Heart right ventricle (tissue), 16 donors: ENCODE measurements at regions not wholly inside any gene's neighbourhood (a gene's known extent, or its start where the extent isn't known, plus 50 kb on each side); places are given as distances from the start of the nearest gene placed in this dataset.

Experiments
- ATAC-seq, 8 donors: fragments of 200-7000 bp; cut with Tn5 transposase; one replicate each; pipeline ENCODE4 v1.9.1; 2020; ENCODE audit warnings: mild to moderate bottlenecking in 8 of 8, moderate library complexity in 8 of 8, moderate number of reproducible peaks in 1 of 8
- DNase-seq, 2 donors: peaks; one replicate each; pipeline ENCODE4 v3.0.0-alpha.2; 2020
- H3K27ac ChIP-seq, 10 donors: fragments of 200-600 bp; sonication (generic) in 2 of 10; one replicate each; pipeline versions ENCODE4 v1.5.0 to v1.8.0; 2020 to 2022; ENCODE audit warnings: mild to moderate bottlenecking in 3 of 10
- H3K27me3 ChIP-seq, 7 donors: fragments of 200-600 bp; one replicate each; pipeline ENCODE4 v1.8.0; 2021 to 2022; ENCODE audit warnings: mild to moderate bottlenecking in 2 of 7
- H3K36me3 ChIP-seq, 9 donors: fragments of 200-600 bp; sonication (generic) in 1 of 9; one replicate each; pipeline versions ENCODE4 v1.5.0 to v1.8.0; 2020 to 2022; ENCODE audit warnings: mild to moderate bottlenecking in 2 of 9
- H3K4me1 ChIP-seq, 9 donors: fragments of 200-600 bp; sonication (generic) in 1 of 9; one replicate each; pipeline versions ENCODE4 v1.5.0 to v1.8.0; 2020 to 2022; ENCODE audit warnings: mild to moderate bottlenecking in 4 of 9
- H3K4me3 ChIP-seq, 10 donors: fragments of 200-600 bp; sonication (generic) in 2 of 10; one replicate each; pipeline versions ENCODE4 v1.5.0 to v1.8.0; 2020 to 2022; ENCODE audit warnings: mild to moderate bottlenecking in 7 of 10, moderate library complexity in 2 of 10
- H3K9me3 ChIP-seq, 11 donors: fragments of 200-600 bp in 10 of 11; sonication (generic) in 2 of 11; one replicate each; pipeline versions ENCODE4 v1.5.0 to v1.8.0; 2013 to 2022; ENCODE audit warnings: mild to moderate bottlenecking in 2 of 11, control low read depth in 1 of 11, moderate library complexity in 1 of 11
- WGBS, 2 donors: extraction: QIAGEN DNeasy Blood & Tissue Kit; methylation state at CpG; one replicate each; pipeline ENCODE4 v1.1.7; 2013; ENCODE audit warnings: inconsistent platforms in 1 of 2; 5-methylcytosine and 5-hydroxymethylcytosine counted together
- intact Hi-C, 10 donors: fragments of 100-400 bp; cut with DNase I; formaldehyde crosslinking; loops; one replicate each; pipeline versions ENCODE4 v1.11.1 to v1.14.2; 2022
- TF ChIP-seq, protein P1 (sequence below), 9 donors: fragments of 200-600 bp; sonication (generic) in 2 of 9; IDR thresholded peaks; one replicate each; pipeline versions ENCODE4 v1.5.0 to v1.8.0; 2021 to 2022; ENCODE audit warnings: antibody characterized with exemption in 9 of 9, mild to moderate bottlenecking in 5 of 9, moderate library complexity in 1 of 9
- donor health status: Arrhythmogenic right ventricular cardiomyopathy.
- donor health status: ischemic (EF 13 %, LVEDD 7.1; RV severe dilation, severe dysfunction).
- donor health status: healthy with polysubstance abuse.
- donor health status: DM: no; HTN: yes; CAD: no.
- donor health status: DM: no; HTN: no; CAD: no.
- donor health status: ischemic (EF 25% LVEDD 6.9; RV normal size, moderate dysfunction).
- donor health status: ischemic (EF 25% LVEDD 5.7; RV mildly dilated, moderate dysfunction).
- donor health status: healthy.
- donor health status: DM: yes; HTN: yes; CAD: no.
- donor health status: Ischemic cardiomyopathy.
- donor health status: ischemic (EF 35%, LVEDD 5.7; RV mildly dilated, moderate dysfunction).
- donor health status: nonischemic (EF 11% LVEDD 7.7; RV severe dilation, severe dysfunction).
- donor health status: DM: yes; HTN: yes; CAD: no.
- donor health status: PGD.
- donor health status: ischemic (EF 29% LVEDD 5.4; RV normal size, mild dysfunction).
- donor health status: nonischemic (EF 23%, LVEDD 6.1; RV moderate dilation, normal function).

DNA sequence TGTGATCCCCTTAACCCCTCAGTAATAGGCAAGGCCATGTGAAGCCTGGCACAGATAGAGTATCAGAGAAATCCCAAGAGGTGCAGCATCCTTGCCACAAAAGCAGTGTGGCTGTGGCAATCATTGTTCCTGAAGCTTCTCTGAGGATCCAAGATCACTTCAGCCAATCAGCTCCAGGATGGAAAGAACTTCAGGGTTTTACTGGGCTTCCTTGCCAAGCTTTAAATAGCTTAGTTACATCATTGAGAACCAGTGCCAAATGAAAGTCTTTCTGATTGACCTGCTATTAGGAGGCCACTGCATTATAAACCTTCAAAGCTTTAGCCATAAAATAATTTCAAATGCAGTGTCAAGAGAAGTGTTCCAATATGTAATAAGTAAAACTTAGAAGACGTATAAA lies 430.6 kb downstream of the PIK3R1 start:
- intact Hi-C loops = no loop called here
- Histone ChIP-seq H3K27me3 (no peaks in the 10 kb centered on the region), H3K4me1 (peaks cover 0 to 9% (median 5%) of the 10 kb centered on the region in 9 donors), H3K4me3 (no peak overlapping the region), H3K27ac (no peak overlapping the region), H3K9me3 (peaks cover 0 to 7% (median 0%) of the 10 kb centered on the region in 11 donors), H3K36me3 (no peaks in the 10 kb centered on the region)
- ATAC-seq (peak in 7 of 8 donors; percentile 58 to 87 (median 78)), DNase-seq (no peak)
- TF ChIP-seq, protein P1, sequence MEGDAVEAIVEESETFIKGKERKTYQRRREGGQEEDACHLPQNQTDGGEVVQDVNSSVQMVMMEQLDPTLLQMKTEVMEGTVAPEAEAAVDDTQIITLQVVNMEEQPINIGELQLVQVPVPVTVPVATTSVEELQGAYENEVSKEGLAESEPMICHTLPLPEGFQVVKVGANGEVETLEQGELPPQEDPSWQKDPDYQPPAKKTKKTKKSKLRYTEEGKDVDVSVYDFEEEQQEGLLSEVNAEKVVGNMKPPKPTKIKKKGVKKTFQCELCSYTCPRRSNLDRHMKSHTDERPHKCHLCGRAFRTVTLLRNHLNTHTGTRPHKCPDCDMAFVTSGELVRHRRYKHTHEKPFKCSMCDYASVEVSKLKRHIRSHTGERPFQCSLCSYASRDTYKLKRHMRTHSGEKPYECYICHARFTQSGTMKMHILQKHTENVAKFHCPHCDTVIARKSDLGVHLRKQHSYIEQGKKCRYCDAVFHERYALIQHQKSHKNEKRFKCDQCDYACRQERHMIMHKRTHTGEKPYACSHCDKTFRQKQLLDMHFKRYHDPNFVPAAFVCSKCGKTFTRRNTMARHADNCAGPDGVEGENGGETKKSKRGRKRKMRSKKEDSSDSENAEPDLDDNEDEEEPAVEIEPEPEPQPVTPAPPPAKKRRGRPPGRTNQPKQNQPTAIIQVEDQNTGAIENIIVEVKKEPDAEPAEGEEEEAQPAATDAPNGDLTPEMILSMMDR (IDR thresholded peaks at IDR 0.05) = no peak
- WGBS, 2 donors = 70 to 71% methylated on average over 1 of the region's 1 CpG

GRCh38 chr5:68647743-68648142 lies 432.2 kb downstream of the PIK3R1 start:
- TF ChIP-seq, protein P1 (IDR thresholded peaks at IDR 0.05) = no peak
- DNase-seq = no peak
- WGBS, 2 donors = 92 to 98% methylated on average over 3 of the region's 3 CpGs
- peaks cover 0 to 9% (median 5%) of the 10 kb centered on the region in 9 donors for H3K4me1 ChIP-seq
- no peak overlapping the region for H3K4me3 ChIP-seq
- no peak overlapping the region for H3K27ac ChIP-seq
- no peak for ATAC-seq
- H3K27me3 ChIP-seq = no peaks in the 10 kb centered on the region
- H3K36me3 ChIP-seq = no peaks in the 10 kb centered on the region
- H3K9me3 ChIP-seq = no peaks in the 10 kb centered on the region
- intact Hi-C loops = no loop called here

- DNase-seq (no peak), ATAC-seq (no peak)
- intact Hi-C loops = no loop called here
- Histone ChIP-seq H3K9me3 (no peaks in the 10 kb centered on the region), H3K36me3 (no peaks in the 10 kb centered on the region), H3K27me3 (no peaks in the 10 kb centered on the region), H3K27ac (no peak overlapping the region), H3K4me1 (peaks cover 0 to 9% (median 5%) of the 10 kb centered on the region in 9 donors), H3K4me3 (no peak overlapping the region)
- TF ChIP-seq, protein P1 (IDR thresholded peaks at IDR 0.05) = no peak
- 82 to 90% methylated on average over 8 of the region's 8 CpGs for WGBS, 2 donors
Measured at GRCh38 chr5:68648944-68649857, 433.6 kb downstream of the PIK3R1 start.

DNA sequence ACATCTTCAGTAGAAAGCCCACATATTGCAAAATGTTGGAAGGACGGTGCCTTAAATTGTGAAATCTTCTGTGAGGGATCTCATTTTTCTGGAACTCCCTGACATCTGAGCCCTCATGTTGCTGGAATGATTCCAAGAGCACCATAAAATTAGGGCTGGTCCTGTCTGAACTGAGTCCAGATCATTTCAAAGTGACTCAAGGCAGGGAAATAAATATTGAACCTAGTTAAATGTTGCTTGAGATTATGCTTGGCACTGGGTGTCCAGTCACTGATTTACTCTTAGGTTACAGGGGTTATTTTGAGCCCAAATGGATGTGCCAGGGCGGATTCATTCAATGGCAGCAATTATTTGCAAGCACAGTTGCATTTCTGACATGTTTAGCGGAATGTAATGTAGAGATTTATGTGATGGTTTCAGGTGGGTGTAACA lies 437.0 kb downstream of the PIK3R1 start:
- no peak overlapping the region for H3K27ac ChIP-seq
- intact Hi-C loops = no loop called here

More for the DNA sequence above, 437.0 kb downstream of the PIK3R1 start:
- Histone ChIP-seq H3K36me3 (no peaks in the 10 kb centered on the region), H3K4me3 (no peak overlapping the region), H3K27me3 (no peaks in the 10 kb centered on the region), H3K9me3 (no peaks in the 10 kb centered on the region), H3K4me1 (peaks cover 0 to 4% (median 0%) of the 10 kb centered on the region in 9 donors)
- WGBS, 2 donors = 87 to 91% methylated on average over 3 of the region's 3 CpGs
- no peak for DNase-seq
- TF ChIP-seq, protein P1 (IDR thresholded peaks at IDR 0.05) = no peak
- peak in 1 of 8 donors; percentile 41 for ATAC-seq
